ENCODE measurements at regions not wholly inside any gene's neighbourhood (a gene's known extent, or its start where the extent isn't known, plus 50 kb on each side); places are given as distances from the start of the nearest gene placed in this dataset.
"Not testable (repeated sequence)": the region's sequence is repeated elsewhere in the genome, so short reads cannot be mapped to it uniquely, and the experiment has no call there.

DNA sequence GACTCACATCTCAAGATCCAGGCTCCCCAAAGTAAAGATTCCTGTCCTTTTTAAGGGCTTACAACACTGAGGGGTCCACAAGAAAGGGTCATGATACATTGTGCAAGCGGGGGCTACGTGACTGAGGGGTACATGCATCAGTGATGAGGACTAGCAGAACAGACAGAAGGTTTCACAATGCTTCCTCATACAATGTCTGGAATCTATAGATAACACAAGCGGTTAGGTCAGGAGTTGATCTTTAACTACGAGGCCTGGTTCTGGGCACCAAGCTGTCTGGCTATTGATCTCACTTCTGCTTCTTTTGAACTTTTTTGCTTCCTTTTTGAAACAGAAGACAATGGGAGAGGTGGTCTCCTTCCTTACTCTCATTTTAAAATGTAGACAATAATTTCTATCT is 718.6 kb downstream of the AMY1C start:
- DNase-seq, result no peak

DNA sequence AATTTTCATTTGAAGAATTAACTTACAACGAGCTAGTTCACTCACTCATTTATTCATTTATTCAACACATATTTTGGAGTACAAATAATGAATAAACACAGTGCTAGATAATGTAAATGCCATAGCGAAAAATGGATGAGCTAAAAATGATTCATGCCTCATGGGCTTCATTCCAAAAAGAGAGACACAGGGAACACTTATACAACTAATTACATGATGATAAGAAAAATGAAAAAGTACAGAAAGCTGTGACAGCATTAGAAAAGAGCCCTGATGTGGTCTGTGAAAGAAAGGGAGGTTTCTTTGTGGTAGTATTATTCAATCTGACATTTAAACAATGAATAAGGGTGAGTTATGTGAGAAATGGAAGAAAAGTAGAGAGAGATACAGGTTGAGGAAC is 726.4 kb downstream of the AMY1C start:
- DNase-seq, result no peak

DNA sequence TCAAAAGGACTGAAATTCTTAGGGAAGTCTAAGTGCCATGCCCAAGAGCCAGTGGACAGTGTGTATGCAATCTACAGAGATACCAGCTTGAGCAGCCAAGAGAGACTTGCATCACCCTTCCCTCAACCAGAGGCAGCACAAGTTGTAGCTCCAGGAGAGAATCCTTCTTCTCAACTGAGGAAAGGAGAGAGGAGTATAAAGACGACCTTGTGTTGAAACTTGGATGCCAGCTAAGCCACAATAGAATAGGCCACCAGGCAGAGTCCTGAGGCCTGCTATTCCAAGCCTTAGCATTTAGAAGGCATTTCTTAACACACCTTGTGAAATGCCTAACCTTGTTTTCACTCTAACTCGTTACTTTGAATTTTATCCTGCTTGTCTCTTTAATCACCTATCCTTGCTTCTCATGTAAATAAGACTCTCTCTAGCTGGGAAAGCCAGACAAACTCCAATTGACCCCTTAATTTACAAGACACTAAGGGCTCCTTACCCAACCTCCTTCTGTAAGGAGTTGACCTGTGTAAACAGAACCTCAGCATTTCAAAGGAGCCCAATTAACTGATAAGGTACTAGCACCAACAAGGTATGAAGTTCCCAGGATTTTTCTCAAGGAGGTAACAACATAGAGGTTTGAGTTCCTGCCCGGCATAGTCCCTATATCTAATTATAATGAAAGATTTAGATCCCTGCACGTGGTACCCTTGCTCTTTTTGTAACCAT is 738.8 kb downstream of the AMY1C start:
- DNase-seq, result no peak

DNA sequence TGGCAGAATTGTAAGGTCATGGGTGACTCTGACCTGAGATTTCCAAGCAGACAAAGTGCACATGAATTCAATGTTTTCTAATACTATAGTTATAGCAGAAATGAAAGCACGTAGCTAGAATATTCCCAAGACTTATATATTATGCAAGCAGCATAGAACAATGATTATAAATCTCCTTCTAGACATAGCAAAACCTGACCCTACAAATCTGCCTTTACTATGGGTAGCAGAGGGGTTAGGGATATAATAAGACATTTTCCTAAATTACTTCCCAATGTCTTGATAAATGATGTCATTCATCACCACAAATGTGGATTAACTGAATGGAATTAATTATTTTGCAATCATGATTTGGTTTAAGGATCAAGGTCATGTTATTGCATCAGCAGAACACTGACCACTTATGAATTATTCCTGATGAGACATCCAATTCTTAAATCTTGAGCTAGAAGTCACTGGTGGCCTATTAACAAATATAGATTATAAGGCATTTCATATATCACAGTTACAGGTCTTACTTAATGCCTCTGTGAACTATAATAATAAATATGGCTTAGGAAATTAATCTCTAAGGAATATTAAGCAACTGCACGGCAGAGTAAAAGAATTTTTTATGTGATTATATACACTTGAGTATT is 776.6 kb downstream of the AMY1C start:
- no peak for DNase-seq

DNA sequence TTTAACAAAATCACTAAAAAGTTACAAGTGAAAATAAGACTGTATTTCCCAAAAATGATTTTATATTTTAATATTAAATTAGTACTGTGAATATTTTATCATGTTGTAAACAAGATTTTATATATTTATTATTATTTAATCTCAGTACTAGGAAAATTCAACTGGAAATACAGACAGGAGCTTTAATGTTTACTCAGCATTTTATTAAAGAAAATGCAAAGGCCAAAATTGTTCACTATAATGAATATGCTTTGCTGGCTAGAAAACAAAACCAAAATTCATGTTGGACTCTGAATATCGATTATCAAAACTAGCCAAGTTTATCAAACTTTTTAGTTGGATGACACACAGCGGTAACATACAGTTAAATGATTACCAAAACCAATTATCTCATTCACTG is 782.3 kb downstream of the AMY1C start:
- no peak for DNase-seq

DNA sequence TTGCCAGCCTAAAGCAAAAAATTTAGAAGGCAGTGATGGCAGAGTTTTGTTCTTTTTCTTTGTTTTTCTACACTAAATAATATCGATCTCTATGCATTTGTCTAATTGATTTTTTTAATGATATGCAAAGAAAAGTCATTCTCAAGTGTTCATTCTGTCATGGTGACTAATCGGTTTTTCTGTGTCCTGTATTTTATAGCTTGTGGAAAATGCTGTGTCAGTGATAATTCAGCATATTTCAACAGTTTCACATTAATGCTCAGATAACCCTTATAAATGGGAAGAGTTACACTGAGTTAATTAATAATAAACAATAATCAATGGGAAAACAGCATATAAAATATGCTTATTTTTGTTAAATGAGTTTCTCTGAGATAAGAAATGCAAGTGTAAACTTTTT is 824.9 kb downstream of the AMY1C start:
- no peak for DNase-seq

DNA sequence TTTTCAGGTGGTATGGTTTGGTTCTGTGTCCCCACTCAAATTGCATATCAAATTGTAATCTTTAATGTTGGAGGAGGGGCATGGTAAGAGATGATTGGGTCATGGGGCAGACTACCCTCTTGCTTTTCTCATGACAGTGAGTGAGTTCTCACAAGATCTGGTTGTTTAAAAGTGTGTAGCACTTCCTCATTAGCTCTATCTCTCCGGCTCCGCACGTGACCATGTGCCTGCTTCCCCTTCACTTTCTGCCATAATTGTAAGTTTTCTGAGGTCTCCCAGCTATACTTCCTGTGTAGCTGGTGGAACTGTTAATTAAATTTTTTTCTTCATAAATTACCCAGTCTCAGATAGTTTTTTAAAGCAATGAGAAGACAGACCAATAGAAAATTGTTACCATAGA is 843.2 kb downstream of the AMY1C start:
- no peak for DNase-seq

DNA sequence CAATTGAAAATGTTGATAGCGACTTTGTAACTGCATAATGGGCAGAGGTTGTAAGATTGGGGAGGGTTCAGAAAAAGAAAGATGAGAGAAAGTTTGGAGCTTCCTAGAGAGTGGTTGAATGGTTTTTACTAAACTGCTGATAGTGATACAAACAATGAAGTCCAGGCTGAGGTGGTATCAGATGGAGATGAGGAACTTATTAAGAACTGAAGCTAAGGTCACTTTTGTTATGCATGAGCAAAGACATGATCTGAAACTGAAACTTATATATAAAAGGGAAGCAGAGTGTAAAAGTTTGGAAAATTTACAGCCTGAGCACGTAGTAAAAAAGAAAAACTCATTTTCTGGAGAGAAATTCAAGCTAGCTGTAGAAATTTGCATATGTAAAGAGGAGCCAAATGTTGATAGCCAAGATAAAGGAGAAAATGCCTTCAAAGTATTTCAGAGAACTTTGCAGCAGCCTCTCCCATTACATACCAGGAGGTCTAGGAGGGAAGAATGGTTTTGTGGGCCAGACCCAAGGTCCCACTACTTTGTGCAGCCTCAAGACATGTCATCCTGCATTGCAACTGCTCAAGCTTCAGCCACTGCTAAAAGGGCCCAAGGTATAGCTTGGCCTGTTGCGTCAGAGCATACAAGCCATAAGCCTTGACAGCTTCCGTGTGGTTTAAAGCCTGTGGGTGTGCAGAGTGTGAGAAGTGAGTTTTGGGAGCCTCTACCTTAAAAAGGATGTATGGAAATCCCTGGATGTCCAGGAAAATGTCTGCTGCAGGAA is 843.9 kb downstream of the AMY1C start:
- DNase-seq, result no peak

DNA sequence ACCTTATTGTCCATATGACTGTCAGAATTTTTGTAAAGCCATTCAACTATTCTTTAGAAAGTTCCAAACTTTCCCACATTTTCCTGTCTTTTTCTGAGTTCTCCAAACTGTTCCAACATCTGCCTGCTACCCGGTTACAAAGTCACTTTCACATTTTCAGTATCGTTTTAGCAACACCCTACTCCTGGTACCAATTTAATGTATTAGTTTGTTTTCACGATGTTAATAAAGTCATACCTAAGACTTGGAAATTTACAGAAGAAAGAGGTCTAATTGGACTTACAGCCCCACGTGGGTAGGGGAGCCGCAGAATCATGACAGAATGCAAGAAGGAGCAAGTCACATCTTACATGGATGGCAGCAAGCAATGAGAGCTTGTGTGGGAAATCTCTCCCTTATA is 867.8 kb downstream of the AMY1C start:
- no peak for DNase-seq

DNA sequence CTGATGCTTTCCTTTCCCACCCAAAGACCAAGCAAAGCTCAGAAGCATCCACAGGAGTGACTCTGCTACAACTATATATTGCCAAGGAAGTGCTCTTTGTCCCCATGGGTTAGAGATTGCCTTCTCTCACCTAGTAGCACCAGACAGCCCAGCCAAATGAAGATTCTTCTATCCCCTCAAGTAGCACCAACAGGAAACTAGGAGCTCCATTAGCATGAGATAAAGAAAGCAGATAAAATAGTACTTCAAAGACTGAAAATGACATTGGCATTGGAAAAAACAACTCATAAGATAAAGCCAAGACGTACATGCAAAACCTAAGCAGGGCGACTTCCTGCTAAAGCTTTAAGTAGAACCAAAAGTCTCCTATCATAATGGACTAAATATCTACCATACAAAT is 871.5 kb downstream of the AMY1C start:
- DNase-seq, result no peak

DNA sequence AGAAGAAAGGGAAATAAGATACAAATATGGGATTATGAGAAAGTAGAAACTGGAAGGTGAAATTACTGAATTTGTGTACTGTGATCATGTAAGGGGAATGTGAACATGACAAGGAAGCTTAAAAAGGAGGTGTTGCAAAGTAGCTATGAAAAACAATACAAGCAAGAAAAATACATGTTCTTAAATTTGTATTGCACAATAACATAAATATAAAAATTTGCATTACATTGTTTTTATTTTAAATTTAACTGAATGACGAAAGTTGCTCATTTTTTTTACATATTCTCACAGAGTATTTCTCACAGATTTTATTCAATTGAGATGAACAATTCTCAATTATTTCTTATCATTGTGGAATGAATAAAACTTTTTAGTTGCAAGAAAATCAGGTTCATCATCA is 874.8 kb downstream of the AMY1C start:
- DNase-seq, result no peak

DNA sequence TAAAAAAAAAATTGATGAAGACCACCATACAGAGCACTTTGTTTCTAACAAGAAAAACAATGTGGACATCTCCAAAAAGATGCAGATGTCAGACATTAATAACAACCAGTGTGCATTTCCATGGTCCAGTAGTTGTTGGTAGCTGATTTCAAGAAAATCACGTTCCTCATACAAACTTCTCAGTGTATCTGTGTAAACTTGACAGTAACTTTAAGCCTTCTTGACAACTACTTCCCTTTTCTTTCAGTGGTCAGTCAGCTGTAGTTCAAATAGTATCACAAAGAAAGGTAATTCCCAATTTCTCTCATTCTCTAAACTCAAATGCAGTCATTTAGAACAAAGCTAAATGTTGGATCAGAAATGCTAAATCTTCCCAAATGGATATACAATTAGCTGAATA is 879.9 kb downstream of the AMY1C start:
- no peak for DNase-seq

DNA sequence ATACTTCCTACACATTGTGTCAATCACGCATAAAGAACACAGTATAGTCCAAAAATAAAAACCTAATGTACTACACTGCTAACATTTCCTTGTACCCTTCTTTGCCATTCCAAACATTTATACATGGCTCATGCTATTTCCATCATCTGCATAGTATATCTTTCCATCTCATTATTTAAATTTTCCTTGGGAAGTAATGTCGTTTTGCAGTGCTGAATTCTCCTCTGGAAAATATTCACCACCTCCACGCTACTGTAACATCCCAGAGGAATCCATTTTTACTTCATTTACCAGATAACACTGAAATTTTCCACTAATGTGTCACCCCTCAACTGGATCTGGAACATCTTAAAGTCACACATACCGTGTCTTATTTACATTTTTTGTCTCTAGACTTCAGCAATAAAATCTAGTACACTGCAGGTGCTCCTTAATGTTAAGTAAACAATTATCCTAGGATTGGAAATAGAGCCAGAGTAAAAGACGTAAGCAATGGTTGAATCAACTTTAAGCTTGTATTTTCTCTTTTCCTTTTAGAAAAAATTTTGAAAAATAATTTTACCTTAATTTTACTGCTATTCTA is 881.0 kb downstream of the AMY1C start:
- no peak for DNase-seq

DNA sequence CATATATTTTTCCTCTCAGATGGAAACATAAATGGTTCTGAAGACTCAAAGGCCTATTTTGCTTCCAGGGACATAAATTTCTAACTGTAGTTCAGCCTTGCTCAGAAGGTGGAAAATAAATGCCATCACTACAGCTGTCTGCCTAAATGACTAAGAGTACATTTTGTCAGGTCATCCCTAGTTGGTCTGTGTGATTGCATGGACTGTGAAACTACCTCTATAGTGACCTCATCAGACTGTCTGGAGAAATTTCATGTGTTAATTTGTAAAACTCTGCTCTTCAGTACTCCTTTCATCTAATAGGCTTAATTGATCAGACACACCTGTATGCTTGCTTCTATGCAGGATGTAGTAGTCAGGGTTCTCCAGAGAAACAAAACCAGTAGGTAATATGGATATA is 886.9 kb downstream of the AMY1C start:
- DNase-seq, result no peak

DNA sequence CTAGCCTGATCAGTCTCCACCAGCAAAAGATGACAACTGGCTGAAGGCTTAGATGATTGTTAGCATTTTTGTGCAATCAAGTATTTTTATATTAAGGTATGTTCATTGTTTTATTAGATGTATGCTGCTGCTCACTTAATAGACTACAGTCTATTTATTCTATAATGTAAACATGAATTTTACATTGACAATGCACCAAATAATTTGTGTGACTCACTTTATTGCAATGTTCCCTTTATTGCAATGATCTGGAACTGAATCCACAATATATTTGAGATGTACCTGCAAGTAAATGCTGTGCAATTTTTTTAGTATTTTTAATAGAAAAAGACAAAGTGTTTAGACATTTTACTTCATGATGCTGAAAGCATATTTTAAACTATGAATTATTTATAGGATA is 896.5 kb downstream of the AMY1C start:
- DNase-seq, result no peak

DNA sequence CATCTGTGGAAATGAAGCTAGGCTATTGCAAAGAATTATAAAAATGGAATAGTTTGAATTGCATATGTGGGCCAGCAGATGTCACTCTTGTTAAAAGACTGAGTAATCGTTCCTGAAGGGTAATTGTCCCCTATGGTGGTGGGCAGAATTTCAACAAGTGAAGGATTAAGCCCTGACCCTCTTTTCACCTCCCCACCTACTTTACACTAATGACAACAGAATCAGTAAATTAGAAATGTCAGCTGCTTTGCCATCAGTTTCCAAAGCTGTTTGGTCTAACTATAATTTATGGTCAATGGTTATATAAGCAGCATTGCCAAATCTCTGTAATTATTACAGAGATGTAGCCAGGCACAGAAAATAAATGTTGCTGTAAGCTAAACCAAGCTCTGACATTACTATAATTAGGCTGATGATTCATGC is 898.6 kb downstream of the AMY1C start:
- DNase-seq, result peak in 1 of 2 donors; percentile 1

DNA sequence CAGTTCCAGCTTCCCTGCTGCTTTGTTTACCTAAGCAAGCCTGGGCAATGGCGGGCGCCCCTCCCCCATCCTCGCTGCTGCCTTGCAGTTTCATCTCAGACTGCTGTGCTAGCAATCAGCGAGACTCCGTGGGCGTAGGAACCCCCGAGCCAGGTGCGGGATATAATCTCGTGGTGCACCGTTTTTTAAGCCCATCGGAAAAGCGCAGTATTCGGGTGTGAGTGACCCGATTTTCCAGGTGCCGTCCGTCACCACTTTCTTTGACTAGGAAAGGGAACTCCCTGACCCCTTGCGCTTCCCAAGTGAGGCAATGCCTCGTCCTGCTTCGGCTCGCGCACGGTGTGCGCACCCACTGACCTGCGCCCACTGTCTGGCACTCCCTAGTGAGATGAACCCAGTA is 914.7 kb downstream of the AMY1C start:
- DNase-seq, result not testable (repeated sequence)

DNA sequence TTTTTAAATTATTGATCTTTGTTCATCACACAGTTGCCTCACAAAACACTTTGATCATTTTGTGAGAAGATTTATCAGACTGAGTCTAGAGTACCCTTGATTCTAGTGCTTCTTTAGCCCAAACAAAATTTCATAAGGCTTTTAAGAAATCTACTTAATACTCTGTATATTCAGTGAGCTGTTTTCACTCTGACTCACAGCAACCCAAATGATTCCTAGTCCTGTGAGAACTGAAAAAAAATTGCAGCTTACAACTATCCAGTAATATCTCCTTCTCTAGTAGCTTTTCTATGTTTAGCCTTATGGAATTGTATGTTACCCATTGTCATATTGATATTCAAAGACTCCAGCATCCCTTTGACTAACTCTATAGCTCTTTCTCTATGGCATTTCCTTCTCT is 915.6 kb downstream of the AMY1C start:
- DNase-seq, result no peak

DNA sequence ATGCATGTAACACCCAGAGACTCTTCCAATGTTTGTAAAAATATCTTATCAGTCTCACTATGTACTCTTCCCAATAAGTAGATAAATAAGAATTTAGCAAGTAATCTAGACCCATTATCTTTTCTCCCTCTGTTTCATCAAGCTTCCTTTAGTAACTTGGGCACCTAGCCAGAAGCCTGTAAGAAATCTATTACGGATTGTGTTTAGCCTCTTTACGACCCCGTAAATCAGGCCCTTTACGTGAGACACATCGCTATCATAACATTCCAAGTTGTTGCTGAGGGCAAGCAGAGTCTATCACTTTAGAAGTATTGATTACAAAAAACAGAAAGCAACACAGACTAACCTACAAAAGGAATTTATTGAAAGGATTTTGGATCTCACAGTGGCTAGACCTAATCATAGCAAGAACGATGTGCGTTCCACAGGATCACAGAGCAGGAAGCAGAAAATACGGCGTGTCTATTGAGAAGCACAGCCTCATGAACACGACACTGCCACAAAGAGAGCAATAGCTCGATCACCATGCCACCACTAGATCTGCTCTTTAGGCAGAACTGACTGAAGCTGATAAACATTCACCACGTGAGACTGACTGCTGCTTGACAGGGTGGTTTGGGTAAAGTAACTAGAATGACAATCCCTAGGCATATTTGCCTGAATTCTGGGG is 922.1 kb downstream of the AMY1C start:
- no peak for DNase-seq

DNA sequence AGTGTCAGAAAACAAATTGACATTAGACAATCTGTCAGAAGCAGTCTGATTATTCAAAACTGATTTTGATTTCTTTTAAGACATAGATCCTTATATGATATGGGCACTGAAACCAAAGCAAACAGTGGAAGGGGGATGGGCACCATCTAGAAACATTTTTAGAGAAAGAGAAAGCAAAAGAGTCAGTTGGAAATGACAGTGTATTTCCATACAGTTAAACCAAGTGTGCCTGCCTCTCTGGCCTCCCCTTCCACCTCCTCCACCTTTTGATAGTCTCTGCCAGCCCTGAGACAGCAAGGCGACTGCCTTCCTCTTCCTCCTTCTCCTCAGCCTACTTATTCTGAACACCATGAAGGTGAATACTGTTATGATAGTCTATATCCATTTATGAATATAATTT is 949.7 kb downstream of the AMY1C start:
- no peak for DNase-seq

DNA sequence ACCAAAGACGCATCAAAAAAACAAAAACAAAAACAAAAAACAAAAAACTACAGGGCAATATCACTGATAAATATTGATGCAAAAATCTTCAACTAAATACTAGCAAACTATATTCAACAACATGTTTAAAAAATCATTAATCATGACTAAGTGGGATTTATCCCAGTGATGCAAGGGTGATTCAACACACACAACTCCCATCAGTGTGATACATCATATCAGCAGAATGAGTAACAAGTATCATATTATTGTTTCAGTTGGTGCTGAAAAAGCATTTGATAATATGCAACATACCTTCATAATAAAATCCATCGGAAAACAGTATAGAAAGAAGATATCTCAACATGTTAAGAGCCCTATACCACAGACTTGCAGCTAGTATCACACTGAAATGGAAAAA is 953.0 kb downstream of the AMY1C start:
- DNase-seq, result no peak

DNA sequence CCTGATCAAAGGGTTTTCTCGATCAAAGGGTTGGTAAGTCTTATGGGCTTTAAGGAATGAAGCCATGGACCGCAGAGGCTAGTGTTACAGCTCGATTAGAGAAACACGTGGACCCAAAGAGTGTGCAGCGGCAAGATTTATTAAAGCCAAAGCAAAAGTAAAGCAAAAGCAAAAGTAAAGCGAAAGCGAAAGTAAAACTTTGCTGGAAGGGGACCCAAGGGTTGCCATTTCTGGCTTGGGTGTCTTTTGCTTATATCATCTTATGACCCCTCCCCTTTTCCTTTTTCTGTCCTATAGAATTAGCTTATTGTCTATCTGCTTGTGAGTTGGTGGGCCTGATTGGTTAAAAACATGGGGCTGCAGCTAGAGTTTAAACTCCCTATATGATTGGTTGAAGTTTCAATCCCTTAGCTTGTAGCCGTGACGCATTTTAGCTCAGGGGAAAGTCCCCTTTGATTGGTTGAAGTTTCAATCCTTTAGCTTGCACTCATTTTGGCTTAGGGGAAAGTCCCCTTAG is 957.0 kb downstream of the AMY1C start:
- DNase-seq, result peak in 1 of 2 donors; percentile 1

DNA sequence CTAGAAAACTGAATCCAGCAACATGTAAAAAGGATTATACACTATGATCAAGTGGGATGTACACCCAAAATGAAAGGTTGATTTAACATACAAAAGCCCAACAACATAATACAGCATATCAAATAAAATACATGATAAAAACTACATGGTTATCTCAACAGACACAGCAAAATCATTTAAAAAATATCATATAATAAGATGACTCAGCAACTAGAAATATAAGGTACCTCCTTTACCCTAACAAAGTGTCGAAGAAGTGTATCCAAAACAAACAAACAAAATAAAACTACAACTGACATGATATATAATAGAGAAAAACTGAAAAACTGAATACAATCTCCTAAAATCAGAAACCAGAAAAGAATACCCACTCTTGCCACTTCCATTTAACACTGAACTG is 969.1 kb downstream of the AMY1C start:
- DNase-seq, result no peak
